ENCODE measurements at regions not wholly inside any gene's neighbourhood (a gene's known extent, or its start where the extent isn't known, plus 50 kb on each side); places are given as distances from the start of the nearest gene placed in this dataset.
A peak's percentile ranks its signal among the peaks of the same experiment; 100 is the strongest.

- TF ChIP-seq HMGXB4 (CRISPR knock-in tag; IDR thresholded peaks at IDR 0.05; ENCODE audit: borderline replicate concordance in 1 of 2, low read depth in 1 of 2) = no peak
- TF ChIP-seq ZNF441 (CRISPR knock-in tag; IDR thresholded peaks at IDR 0.05; ENCODE audit: borderline replicate concordance) = 0 out of 2 replicates have a peak, but pooled peaks have one; percentile 45
- no peak for TF ChIP-seq ZNF879 (CRISPR knock-in tag; IDR thresholded peaks at IDR 0.05)
- TF ChIP-seq ARID5B (CRISPR knock-in tag; IDR thresholded peaks at IDR 0.05) = peak; percentile 78
- TF ChIP-seq ZBTB37 (CRISPR knock-in tag; IDR thresholded peaks at IDR 0.05) = no peak
- no peak for TF ChIP-seq YY1 (IDR thresholded peaks at IDR 0.05; ENCODE audit: insufficient read depth, insufficient replicate concordance, low read depth, low read length)
- no peak for TF ChIP-seq SP4 (CRISPR knock-in tag; IDR thresholded peaks at IDR 0.05)
- TF ChIP-seq HNRNPK (IDR thresholded peaks at IDR 0.05; ENCODE audit: low read depth, low read length, poor library complexity, severe bottlenecking) = no peak
- TF ChIP-seq ZBTB4 (CRISPR knock-in tag; IDR thresholded peaks at IDR 0.05; ENCODE audit: borderline replicate concordance) = no peak
- TF ChIP-seq DDIT3 (CRISPR knock-in tag; IDR thresholded peaks at IDR 0.05) = no peak
- TF ChIP-seq FOXP4 (CRISPR knock-in tag; IDR thresholded peaks at IDR 0.05) = peak; percentile 68
- no peak for TF ChIP-seq MEF2D (CRISPR knock-in tag; IDR thresholded peaks at IDR 0.05)
- no peak for TF ChIP-seq ZNF230 (CRISPR knock-in tag; IDR thresholded peaks at IDR 0.05)
These were observed 309.7 kb downstream of the OSR1 start (continued) for GRCh38 chr2:19048593-19049266.
